ENCODE measurements at regions not wholly inside any gene's neighbourhood (a gene's known extent, or its start where the extent isn't known, plus 50 kb on each side); places are given as distances from the start of the nearest gene placed in this dataset.
A peak's percentile ranks its signal among the peaks of the same experiment; 100 is the strongest.
"Not testable (repeated sequence)": the region's sequence is repeated elsewhere in the genome, so short reads cannot be mapped to it uniquely, and the experiment has no call there.

DNA sequence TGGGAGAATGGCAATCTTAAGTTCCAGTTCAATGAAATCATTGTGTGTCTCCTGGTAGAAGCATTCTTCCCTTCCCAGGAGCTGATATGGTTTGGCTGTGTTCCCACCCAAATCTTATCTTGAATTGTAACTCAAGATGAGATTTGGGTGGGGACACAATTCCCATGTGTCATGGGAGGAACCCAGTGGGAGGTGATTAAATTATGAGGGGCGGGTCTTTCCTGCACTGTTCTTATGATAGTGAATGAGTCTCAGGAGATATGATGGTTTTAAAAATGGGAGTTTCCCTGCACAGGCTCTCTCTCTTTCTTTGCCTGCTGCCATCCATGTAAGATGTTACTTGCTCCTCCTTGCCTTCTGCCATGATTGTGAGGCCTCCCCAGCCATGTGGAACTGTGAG is 108.3 kb upstream of the RUNX1 start:
- H3K4me1 ChIP-seq (ENCODE audit: control insufficient read depth, insufficient read depth, low read length); H3K27ac ChIP-seq (ENCODE audit: extremely low read depth, low read depth, low read length); H3K4me3 ChIP-seq (ENCODE audit: low read depth, low read length); H3K36me3 ChIP-seq (ENCODE audit: control insufficient read depth in 2 of 2, insufficient read depth in 1 of 2, low read length in 2 of 2); POLR2A ChIA-PET; CTCF ChIA-PET; H3K9me3 ChIP-seq (ENCODE audit: control insufficient read depth, insufficient read depth, low read depth, low read length): not testable (repeated sequence)
- TF ChIP-seq SETDB1 (IDR thresholded peaks at IDR 0.05; ENCODE audit: insufficient read length, low read length) = peak; percentile 85

DNA sequence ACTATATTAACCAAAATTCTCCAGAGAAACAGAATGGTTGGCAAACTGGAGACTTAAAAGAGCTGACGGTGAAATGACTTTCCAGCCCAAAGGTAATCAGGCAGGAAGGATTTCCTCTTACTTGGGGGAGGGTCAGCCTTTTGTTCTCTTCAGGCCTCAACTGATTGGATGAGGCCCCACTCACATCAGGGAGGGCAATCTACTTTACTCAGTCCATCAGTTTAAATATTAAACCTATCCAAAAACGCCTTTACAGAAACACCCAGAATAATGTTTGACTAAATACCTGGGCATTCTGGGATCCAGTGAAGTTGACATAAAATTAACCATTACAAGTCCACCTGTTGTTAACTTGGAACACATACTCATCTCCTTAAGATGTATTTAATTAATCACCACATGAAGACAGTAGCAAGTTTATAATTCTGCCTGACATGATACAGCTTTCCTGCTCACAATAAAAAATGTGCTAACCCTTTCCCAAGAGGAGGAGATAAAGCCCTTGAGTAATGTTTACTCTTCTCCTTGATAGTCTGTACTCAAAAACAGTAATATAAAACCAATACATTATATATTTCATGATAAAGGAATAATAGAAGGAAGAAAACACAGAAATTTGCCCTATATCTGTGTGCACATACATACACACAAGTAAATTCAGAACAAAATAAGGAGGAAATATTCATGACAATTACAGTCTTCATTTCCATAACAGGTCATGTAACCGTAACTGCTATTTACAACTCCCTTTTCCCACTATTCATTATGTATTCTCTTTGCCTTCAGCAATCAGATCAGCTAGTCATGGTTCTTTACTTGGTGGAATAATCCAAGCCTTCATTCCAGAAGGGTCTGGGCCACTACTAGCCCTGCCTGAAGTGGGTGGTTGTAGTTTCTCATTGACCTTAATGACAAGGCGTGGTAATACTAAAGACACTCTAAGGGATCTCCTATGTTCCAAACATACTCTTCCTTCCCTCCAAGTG is 107.5 kb upstream of the RUNX1 start:
- ChIA-PET POLR2A (no interaction called here), CTCF (no interaction called here)
- Histone ChIP-seq H3K9me3 (ENCODE audit: control insufficient read depth, insufficient read depth, low read depth, low read length) (no peaks in the 10 kb centered on the region), H3K4me1 (ENCODE audit: control insufficient read depth, insufficient read depth, low read length) (no peaks in the 10 kb centered on the region), H3K36me3 (ENCODE audit: control insufficient read depth in 2 of 2, insufficient read depth in 1 of 2, low read length in 2 of 2) (no peaks in the 10 kb centered on the region), H3K27ac (ENCODE audit: extremely low read depth, low read depth, low read length) (no peak overlapping the region), H3K4me3 (ENCODE audit: low read depth, low read length) (no peak overlapping the region)
- TF ChIP-seq, protein P1, sequence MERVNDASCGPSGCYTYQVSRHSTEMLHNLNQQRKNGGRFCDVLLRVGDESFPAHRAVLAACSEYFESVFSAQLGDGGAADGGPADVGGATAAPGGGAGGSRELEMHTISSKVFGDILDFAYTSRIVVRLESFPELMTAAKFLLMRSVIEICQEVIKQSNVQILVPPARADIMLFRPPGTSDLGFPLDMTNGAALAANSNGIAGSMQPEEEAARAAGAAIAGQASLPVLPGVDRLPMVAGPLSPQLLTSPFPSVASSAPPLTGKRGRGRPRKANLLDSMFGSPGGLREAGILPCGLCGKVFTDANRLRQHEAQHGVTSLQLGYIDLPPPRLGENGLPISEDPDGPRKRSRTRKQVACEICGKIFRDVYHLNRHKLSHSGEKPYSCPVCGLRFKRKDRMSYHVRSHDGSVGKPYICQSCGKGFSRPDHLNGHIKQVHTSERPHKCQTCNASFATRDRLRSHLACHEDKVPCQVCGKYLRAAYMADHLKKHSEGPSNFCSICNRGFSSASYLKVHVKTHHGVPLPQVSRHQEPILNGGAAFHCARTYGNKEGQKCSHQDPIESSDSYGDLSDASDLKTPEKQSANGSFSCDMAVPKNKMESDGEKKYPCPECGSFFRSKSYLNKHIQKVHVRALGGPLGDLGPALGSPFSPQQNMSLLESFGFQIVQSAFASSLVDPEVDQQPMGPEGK (tag by site-specific recombination; IDR thresholded peaks at IDR 0.05) = no peak
- 0 out of 2 replicates have a peak, but pooled peaks have one; percentile 29 for TF ChIP-seq SCRT2 (tag by site-specific recombination; IDR thresholded peaks at IDR 0.05)

DNA sequence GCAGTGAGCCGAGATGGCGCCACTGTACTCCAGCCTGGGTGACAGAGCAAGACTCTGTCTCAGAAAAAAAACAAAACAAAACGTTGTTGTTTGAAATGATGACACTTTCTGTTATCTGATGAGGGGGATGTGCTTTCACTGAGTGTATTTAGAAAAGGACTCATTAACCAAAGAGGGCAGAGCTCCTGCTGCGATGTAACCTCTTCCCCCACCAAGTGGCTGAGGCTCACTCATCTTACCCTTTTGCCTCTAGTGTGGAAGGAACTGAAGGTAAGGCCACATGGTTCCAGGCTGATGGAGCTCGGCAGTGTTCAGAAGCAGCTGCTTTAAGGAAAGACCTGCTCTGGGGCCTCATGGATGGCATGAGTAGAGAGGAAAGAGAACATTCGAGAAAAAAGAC is 105.7 kb upstream of the RUNX1 start:
- no peak for TF ChIP-seq ZNF670 (tag by site-specific recombination; IDR thresholded peaks at IDR 0.05; ENCODE audit: low read depth)
- no peak for TF ChIP-seq ZNF521 (tag by site-specific recombination; IDR thresholded peaks at IDR 0.05)
- no peak for TF ChIP-seq ZNF138 (tag by site-specific recombination; IDR thresholded peaks at IDR 0.05; ENCODE audit: borderline replicate concordance)
- TF ChIP-seq ZNF19 (tag by site-specific recombination; IDR thresholded peaks at IDR 0.05; ENCODE audit: low read depth) = no peak
- no peak for TF ChIP-seq ZNF560 (tag by site-specific recombination; IDR thresholded peaks at IDR 0.05; ENCODE audit: borderline replicate concordance)
- H3K36me3 ChIP-seq (ENCODE audit: control insufficient read depth in 2 of 2, insufficient read depth in 1 of 2, low read length in 2 of 2) = no peaks in the 10 kb centered on the region
- ChIA-PET POLR2A (no interaction called here), CTCF (interaction anchor here (0.6 kb wide), 1 partner anchor 9 kb away, joined by 3 read pairs; no protein-coding TSS in a partner anchor)
- no peaks in the 10 kb centered on the region for H3K4me1 ChIP-seq (ENCODE audit: control insufficient read depth, insufficient read depth, low read length)
- no peaks in the 10 kb centered on the region for H3K9me3 ChIP-seq (ENCODE audit: control insufficient read depth, insufficient read depth, low read depth, low read length)
- no peak overlapping the region for H3K4me3 ChIP-seq (ENCODE audit: low read depth, low read length)
- no peak overlapping the region for H3K27ac ChIP-seq (ENCODE audit: extremely low read depth, low read depth, low read length)

DNA sequence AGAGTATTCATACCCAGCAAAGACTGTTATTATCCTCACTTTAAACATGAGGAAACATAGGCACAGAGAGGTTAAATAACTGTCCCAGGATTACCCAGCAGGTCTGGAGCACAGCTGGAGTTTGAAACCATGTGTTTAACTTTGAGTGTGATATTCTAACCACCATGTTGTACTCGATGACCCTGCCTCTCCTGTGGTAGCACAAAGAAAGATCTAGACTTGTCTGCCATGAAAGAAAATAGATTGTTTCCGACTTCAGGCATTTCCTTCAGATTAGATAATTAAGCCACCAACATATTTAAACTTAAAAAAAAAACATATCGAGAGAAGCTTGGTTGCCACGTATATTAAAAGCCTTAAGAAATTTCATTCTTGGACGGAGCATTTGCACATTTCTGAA is 104.6 kb upstream of the RUNX1 start:
- ChIA-PET POLR2A (no interaction called here), CTCF (interaction anchor here (0.6 to 0.7 kb wide), 2 partner anchors 173 to 289 kb away, joined by 3 read pairs; no protein-coding TSS in a partner anchor)
- H3K27ac ChIP-seq (ENCODE audit: extremely low read depth, low read depth, low read length) = no peak overlapping the region
- no peak overlapping the region for H3K4me3 ChIP-seq (ENCODE audit: low read depth, low read length)
- no peaks in the 10 kb centered on the region for H3K36me3 ChIP-seq (ENCODE audit: control insufficient read depth in 2 of 2, insufficient read depth in 1 of 2, low read length in 2 of 2)
- H3K4me1 ChIP-seq (ENCODE audit: control insufficient read depth, insufficient read depth, low read length) = no peaks in the 10 kb centered on the region
- H3K9me3 ChIP-seq (ENCODE audit: control insufficient read depth, insufficient read depth, low read depth, low read length) = no peaks in the 10 kb centered on the region
- TF ChIP-seq HOXC10 (CRISPR knock-in tag; IDR thresholded peaks at IDR 0.05) (no peak), ZNF138 (tag by site-specific recombination; IDR thresholded peaks at IDR 0.05; ENCODE audit: borderline replicate concordance) (no peak), ZNF155 (tag by site-specific recombination; IDR thresholded peaks at IDR 0.05) (no peak), ZNF623 (tag by site-specific recombination; IDR thresholded peaks at IDR 0.05) (no peak), ZNF777 (tag by site-specific recombination; IDR thresholded peaks at IDR 0.05; ENCODE audit: borderline replicate concordance) (no peak), YY2 (tag by site-specific recombination; IDR thresholded peaks at IDR 0.05) (no peak), ZNF214 (tag by site-specific recombination; IDR thresholded peaks at IDR 0.05; ENCODE audit: borderline replicate concordance) (no peak), ZIC2 (tag by site-specific recombination; IDR thresholded peaks at IDR 0.05) (no peak), ZFP69B (tag by site-specific recombination; IDR thresholded peaks at IDR 0.05) (no peak), KLF16 (tag by site-specific recombination; IDR thresholded peaks at IDR 0.05) (no peak), ZNF23 (tag by site-specific recombination; IDR thresholded peaks at IDR 0.05; ENCODE audit: borderline replicate concordance) (no peak), ZNF10 (tag by site-specific recombination; IDR thresholded peaks at IDR 0.05) (no peak)
- TF ChIP-seq, protein P2, sequence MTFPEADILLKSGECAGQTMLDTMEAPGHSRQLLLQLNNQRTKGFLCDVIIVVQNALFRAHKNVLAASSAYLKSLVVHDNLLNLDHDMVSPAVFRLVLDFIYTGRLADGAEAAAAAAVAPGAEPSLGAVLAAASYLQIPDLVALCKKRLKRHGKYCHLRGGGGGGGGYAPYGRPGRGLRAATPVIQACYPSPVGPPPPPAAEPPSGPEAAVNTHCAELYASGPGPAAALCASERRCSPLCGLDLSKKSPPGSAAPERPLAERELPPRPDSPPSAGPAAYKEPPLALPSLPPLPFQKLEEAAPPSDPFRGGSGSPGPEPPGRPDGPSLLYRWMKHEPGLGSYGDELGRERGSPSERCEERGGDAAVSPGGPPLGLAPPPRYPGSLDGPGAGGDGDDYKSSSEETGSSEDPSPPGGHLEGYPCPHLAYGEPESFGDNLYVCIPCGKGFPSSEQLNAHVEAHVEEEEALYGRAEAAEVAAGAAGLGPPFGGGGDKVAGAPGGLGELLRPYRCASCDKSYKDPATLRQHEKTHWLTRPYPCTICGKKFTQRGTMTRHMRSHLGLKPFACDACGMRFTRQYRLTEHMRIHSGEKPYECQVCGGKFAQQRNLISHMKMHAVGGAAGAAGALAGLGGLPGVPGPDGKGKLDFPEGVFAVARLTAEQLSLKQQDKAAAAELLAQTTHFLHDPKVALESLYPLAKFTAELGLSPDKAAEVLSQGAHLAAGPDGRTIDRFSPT (tag by site-specific recombination; IDR thresholded peaks at IDR 0.05) = no peak
- TF ChIP-seq, protein P3, sequence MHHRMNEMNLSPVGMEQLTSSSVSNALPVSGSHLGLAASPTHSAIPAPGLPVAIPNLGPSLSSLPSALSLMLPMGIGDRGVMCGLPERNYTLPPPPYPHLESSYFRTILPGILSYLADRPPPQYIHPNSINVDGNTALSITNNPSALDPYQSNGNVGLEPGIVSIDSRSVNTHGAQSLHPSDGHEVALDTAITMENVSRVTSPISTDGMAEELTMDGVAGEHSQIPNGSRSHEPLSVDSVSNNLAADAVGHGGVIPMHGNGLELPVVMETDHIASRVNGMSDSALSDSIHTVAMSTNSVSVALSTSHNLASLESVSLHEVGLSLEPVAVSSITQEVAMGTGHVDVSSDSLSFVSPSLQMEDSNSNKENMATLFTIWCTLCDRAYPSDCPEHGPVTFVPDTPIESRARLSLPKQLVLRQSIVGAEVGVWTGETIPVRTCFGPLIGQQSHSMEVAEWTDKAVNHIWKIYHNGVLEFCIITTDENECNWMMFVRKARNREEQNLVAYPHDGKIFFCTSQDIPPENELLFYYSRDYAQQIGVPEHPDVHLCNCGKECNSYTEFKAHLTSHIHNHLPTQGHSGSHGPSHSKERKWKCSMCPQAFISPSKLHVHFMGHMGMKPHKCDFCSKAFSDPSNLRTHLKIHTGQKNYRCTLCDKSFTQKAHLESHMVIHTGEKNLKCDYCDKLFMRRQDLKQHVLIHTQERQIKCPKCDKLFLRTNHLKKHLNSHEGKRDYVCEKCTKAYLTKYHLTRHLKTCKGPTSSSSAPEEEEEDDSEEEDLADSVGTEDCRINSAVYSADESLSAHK (tag by site-specific recombination; IDR thresholded peaks at IDR 0.05) = no peak

Measured in HEK293 (cell line).